Lower lobe of right lung (tissue), 2 donors: ENCODE measurements at regions not wholly inside any gene's neighbourhood (a gene's known extent, or its start where the extent isn't known, plus 50 kb on each side); places are given as distances from the start of the nearest gene placed in this dataset.
A peak's percentile ranks its signal among the peaks of the same experiment; 100 is the strongest.

ENCODE experiments used
- ATAC-seq, 2 donors: fragments of 200-7000 bp; cut with Tn5 transposase; one replicate each; pipeline ENCODE4 v1.9.1; 2020 to 2022; ENCODE audit warnings: mild to moderate bottlenecking in 2 of 2, moderate library complexity in 2 of 2
- DNase-seq: peaks from one replicate; pipeline ENCODE4 v3.0.0-alpha.2; 2020
- H3K27ac ChIP-seq: fragments of 200-600 bp; one replicate; pipeline ENCODE4 v1.8.0; 2022
- H3K27me3 ChIP-seq: fragments of 200-600 bp; one replicate; pipeline ENCODE4 v1.8.0; 2022; ENCODE audit warnings: low read depth
- H3K36me3 ChIP-seq: fragments of 200-600 bp; one replicate; pipeline ENCODE4 v1.8.0; 2022; ENCODE audit warnings: mild to moderate bottlenecking
- H3K4me1 ChIP-seq: fragments of 200-600 bp; one replicate; pipeline ENCODE4 v1.8.0; 2022
- H3K4me3 ChIP-seq: fragments of 200-600 bp; one replicate; pipeline ENCODE4 v1.8.0; 2022; ENCODE audit warnings: mild to moderate bottlenecking
- H3K9me3 ChIP-seq: fragments of 200-600 bp; one replicate; pipeline ENCODE4 v1.8.0; 2022
- CTCF ChIP-seq: fragments of 200-600 bp; IDR thresholded peaks from one replicate; pipeline ENCODE4 v1.8.0; 2022; ENCODE audit warnings: antibody characterized with exemption, mild to moderate bottlenecking
- intact Hi-C: fragments of 100-400 bp; cut with DNase I; formaldehyde crosslinking; loops from one replicate; pipeline ENCODE4 v1.11.0; 2022
- donor health status: DM: no; HTN: yes; CAD: no; lungs with severe emphysema.

- Histone ChIP-seq H3K9me3 (no peaks in the 10 kb centered on the region), H3K4me3 (no peak overlapping the region), H3K27ac (no peak overlapping the region), H3K4me1 (no peaks in the 10 kb centered on the region), H3K27me3 (no peaks in the 10 kb centered on the region), H3K36me3 (no peaks in the 10 kb centered on the region)
- TF ChIP-seq CTCF, result no peak
- no peak for DNase-seq
- intact Hi-C loops, result no loop called here
- no peak for ATAC-seq
Measured at GRCh38 chr6:168255283-168255881, 64.2 kb downstream of the DACT2 start.

- Histone ChIP-seq H3K27ac (no peak overlapping the region), H3K9me3 (no peaks in the 10 kb centered on the region), H3K27me3 (no peaks in the 10 kb centered on the region), H3K4me1 (peaks cover 8% of the 10 kb centered on the region), H3K36me3 (no peaks in the 10 kb centered on the region), H3K4me3 (no peak overlapping the region)
- no peak for DNase-seq
- intact Hi-C loops, result no loop called here
- TF ChIP-seq CTCF, result no peak
- ATAC-seq, result no peak
Measured at GRCh38 chr6:168252267-168252666, 67.3 kb downstream of the DACT2 start.

- Histone ChIP-seq H3K27ac (no peak overlapping the region), H3K4me1 (peaks cover 10% of the 10 kb centered on the region), H3K9me3 (no peaks in the 10 kb centered on the region), H3K4me3 (no peak overlapping the region), H3K27me3 (no peaks in the 10 kb centered on the region), H3K36me3 (no peaks in the 10 kb centered on the region)
- no peak for TF ChIP-seq CTCF
- intact Hi-C loops, result no loop called here
- no peak for DNase-seq
- ATAC-seq, result no peak
Measured at GRCh38 chr6:168250250-168250649, 69.3 kb downstream of the DACT2 start.

- H3K27me3 ChIP-seq, result no peaks in the 10 kb centered on the region
- H3K36me3 ChIP-seq, result no peaks in the 10 kb centered on the region
- intact Hi-C loops, result no loop called here
- DNase-seq, result no peak
- ATAC-seq, result peak in 1 of 2 donors; percentile 14
- no peak for TF ChIP-seq CTCF
- no peaks in the 10 kb centered on the region for H3K9me3 ChIP-seq
- peaks cover 10% of the 10 kb centered on the region for H3K4me1 ChIP-seq
- no peak overlapping the region for H3K4me3 ChIP-seq
- H3K27ac ChIP-seq, result no peak overlapping the region
Measured at GRCh38 chr6:168249746-168250145, 69.8 kb downstream of the DACT2 start.

GRCh38 chr6:168248148-168248620, 71.4 kb downstream of the DACT2 start:
- Histone ChIP-seq H3K4me1 (peaks cover 10% of the 10 kb centered on the region), H3K36me3 (no peaks in the 10 kb centered on the region), H3K27me3 (no peaks in the 10 kb centered on the region), H3K9me3 (no peaks in the 10 kb centered on the region), H3K4me3 (no peak overlapping the region), H3K27ac (no peak overlapping the region)
- no peak for TF ChIP-seq CTCF
- intact Hi-C loops, result no loop called here
- DNase-seq, result no peak
- no peak for ATAC-seq
